ENCODE measurements at regions not wholly inside any gene's neighbourhood (a gene's known extent, or its start where the extent isn't known, plus 50 kb on each side); places are given as distances from the start of the nearest gene placed in this dataset.

DNA sequence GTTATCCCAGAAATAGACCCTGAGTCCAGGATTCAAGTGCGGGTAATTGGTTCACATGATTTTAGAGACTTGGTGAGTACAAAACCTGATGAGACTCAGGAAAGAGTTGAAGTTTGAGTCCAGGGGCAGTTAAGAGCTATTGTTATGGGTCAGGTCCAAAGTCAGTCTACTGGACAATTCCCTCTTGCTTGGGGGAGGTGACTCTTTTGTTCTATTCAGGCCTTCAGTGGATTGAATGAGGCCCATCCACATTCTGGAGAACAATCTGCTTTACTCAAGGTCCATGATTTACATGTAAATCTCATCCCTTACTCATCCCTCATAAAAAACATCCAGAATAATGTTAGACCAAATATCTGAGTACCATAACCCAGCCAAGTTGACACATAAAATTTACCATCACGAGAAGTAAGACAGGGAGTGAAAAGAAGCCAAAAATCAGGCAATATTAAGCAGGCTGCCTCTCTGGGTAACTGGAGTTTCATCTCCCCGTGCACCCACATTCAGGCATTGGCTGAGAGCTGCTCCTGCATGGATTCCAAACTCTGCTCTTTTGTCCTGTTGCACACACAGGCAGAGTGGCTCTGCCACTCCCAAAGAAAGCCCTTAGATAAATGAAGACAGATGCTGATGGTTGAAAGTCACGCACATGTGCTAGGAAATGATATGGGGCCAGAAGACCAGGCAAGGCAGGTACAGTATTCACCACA, 156.0 kb upstream of the SALL1 start:
- TF ChIP-seq SNAI2 (CRISPR knock-in tag; IDR thresholded peaks at IDR 0.05) (no peak), ZNF70 (CRISPR knock-in tag; IDR thresholded peaks at IDR 0.05) (no peak), ESRRG (CRISPR knock-in tag; IDR thresholded peaks at IDR 0.05) (no peak), GLIS3 (CRISPR knock-in tag; IDR thresholded peaks at IDR 0.05) (no peak), ZNF8 (CRISPR knock-in tag; IDR thresholded peaks at IDR 0.05) (no peak), OSR1 (CRISPR knock-in tag; IDR thresholded peaks at IDR 0.05) (no peak), ZC3H10 (CRISPR knock-in tag; IDR thresholded peaks at IDR 0.05) (no peak)
- TF ChIP-seq, protein P1, sequence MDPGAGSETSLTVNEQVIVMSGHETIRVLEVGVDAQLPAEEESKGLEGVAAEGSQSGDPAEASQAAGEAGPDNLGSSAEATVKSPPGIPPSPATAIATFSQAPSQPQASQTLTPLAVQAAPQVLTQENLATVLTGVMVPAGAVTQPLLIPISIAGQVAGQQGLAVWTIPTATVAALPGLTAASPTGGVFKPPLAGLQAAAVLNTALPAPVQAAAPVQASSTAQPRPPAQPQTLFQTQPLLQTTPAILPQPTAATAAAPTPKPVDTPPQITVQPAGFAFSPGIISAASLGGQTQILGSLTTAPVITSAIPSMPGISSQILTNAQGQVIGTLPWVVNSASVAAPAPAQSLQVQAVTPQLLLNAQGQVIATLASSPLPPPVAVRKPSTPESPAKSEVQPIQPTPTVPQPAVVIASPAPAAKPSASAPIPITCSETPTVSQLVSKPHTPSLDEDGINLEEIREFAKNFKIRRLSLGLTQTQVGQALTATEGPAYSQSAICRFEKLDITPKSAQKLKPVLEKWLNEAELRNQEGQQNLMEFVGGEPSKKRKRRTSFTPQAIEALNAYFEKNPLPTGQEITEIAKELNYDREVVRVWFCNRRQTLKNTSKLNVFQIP (CRISPR knock-in tag; IDR thresholded peaks at IDR 0.05; ENCODE audit: borderline replicate concordance, low read depth) = no peak
- TF ChIP-seq, protein P2, sequence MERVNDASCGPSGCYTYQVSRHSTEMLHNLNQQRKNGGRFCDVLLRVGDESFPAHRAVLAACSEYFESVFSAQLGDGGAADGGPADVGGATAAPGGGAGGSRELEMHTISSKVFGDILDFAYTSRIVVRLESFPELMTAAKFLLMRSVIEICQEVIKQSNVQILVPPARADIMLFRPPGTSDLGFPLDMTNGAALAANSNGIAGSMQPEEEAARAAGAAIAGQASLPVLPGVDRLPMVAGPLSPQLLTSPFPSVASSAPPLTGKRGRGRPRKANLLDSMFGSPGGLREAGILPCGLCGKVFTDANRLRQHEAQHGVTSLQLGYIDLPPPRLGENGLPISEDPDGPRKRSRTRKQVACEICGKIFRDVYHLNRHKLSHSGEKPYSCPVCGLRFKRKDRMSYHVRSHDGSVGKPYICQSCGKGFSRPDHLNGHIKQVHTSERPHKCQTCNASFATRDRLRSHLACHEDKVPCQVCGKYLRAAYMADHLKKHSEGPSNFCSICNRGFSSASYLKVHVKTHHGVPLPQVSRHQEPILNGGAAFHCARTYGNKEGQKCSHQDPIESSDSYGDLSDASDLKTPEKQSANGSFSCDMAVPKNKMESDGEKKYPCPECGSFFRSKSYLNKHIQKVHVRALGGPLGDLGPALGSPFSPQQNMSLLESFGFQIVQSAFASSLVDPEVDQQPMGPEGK (CRISPR knock-in tag; IDR thresholded peaks at IDR 0.05; ENCODE audit: borderline replicate concordance) = no peak
- ATAC-seq = no peak

DNA sequence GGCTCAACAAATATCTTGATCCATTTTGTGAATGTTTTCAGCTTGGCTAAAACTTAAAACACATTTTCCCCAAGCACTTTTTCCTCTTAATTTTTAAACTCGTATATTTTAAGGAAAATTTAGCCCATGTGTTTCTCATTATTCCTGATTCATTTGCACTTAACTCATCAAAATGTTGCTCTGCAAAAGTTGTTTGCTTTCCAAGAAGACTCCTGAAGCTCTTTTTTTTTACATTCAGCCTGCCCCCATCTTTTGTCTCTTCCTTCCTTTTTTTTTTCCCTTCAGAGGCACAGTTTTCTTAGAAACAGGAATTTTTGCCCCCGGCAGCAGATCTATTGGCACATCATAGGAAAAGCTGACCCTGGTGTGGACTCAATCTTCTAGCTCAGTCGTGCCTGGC, 155.0 kb upstream of the SALL1 start:
- TF ChIP-seq RARB (CRISPR knock-in tag; IDR thresholded peaks at IDR 0.05) (no peak), ARNTL (CRISPR knock-in tag; IDR thresholded peaks at IDR 0.05; ENCODE audit: borderline replicate concordance, low read depth) (no peak), GLIS3 (CRISPR knock-in tag; IDR thresholded peaks at IDR 0.05) (no peak), ESRRG (CRISPR knock-in tag; IDR thresholded peaks at IDR 0.05) (no peak), TCF4 (CRISPR knock-in tag; IDR thresholded peaks at IDR 0.05; ENCODE audit: borderline replicate concordance) (no peak), ZC3H10 (CRISPR knock-in tag; IDR thresholded peaks at IDR 0.05) (no peak), SNAI2 (CRISPR knock-in tag; IDR thresholded peaks at IDR 0.05) (no peak), CSDC2 (CRISPR knock-in tag; IDR thresholded peaks at IDR 0.05) (no peak), ISL1 (CRISPR knock-in tag; IDR thresholded peaks at IDR 0.05) (no peak), ZFP30 (CRISPR knock-in tag; IDR thresholded peaks at IDR 0.05) (no peak), ZNF70 (CRISPR knock-in tag; IDR thresholded peaks at IDR 0.05) (no peak)
- TF ChIP-seq, protein P3, sequence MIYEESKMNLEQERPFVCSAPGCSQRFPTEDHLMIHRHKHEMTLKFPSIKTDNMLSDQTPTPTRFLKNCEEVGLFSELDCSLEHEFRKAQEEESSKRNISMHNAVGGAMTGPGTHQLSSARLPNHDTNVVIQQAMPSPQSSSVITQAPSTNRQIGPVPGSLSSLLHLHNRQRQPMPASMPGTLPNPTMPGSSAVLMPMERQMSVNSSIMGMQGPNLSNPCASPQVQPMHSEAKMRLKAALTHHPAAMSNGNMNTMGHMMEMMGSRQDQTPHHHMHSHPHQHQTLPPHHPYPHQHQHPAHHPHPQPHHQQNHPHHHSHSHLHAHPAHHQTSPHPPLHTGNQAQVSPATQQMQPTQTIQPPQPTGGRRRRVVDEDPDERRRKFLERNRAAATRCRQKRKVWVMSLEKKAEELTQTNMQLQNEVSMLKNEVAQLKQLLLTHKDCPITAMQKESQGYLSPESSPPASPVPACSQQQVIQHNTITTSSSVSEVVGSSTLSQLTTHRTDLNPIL (CRISPR knock-in tag; IDR thresholded peaks at IDR 0.05; ENCODE audit: low read depth) = no peak
- TF ChIP-seq, protein P1 (CRISPR knock-in tag; IDR thresholded peaks at IDR 0.05; ENCODE audit: borderline replicate concordance, low read depth) = no peak
- TF ChIP-seq, protein P2 (CRISPR knock-in tag; IDR thresholded peaks at IDR 0.05; ENCODE audit: borderline replicate concordance) = no peak
- TF ChIP-seq, protein P4, sequence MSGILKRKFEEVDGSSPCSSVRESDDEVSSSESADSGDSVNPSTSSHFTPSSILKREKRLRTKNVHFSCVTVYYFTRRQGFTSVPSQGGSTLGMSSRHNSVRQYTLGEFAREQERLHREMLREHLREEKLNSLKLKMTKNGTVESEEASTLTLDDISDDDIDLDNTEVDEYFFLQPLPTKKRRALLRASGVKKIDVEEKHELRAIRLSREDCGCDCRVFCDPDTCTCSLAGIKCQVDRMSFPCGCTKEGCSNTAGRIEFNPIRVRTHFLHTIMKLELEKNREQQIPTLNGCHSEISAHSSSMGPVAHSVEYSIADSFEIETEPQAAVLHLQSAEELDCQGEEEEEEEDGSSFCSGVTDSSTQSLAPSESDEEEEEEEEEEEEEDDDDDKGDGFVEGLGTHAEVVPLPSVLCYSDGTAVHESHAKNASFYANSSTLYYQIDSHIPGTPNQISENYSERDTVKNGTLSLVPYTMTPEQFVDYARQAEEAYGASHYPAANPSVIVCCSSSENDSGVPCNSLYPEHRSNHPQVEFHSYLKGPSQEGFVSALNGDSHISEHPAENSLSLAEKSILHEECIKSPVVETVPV (CRISPR knock-in tag; IDR thresholded peaks at IDR 0.05) = no peak

DNA sequence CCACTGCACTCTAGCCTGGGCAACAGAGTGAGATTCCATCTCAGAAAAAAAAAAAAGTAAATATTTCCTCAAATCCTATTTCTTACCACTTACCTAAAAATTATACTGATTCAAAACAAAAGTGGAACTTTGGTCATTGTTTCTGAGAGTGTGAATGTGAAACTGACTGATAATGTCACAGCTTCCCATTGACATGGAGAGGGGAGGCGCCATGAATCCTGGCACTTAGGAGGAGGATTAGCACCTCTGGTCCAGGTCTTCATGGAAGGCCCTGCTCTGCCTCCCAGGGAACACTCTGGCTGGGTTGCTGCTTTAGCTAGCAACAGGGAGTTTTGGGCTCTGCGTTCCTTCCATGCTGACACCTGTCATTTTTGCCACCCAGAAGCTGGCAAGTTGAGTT, 154.3 kb upstream of the SALL1 start:
- no peak for ATAC-seq
- TF ChIP-seq, protein P4 (CRISPR knock-in tag; IDR thresholded peaks at IDR 0.05) = no peak
- TF ChIP-seq ZNF70 (CRISPR knock-in tag; IDR thresholded peaks at IDR 0.05) (no peak), ARNTL (CRISPR knock-in tag; IDR thresholded peaks at IDR 0.05; ENCODE audit: borderline replicate concordance, low read depth) (no peak), GLIS3 (CRISPR knock-in tag; IDR thresholded peaks at IDR 0.05) (no peak), ISL1 (CRISPR knock-in tag; IDR thresholded peaks at IDR 0.05) (no peak), ZFP3 (CRISPR knock-in tag; IDR thresholded peaks at IDR 0.05) (no peak)
- TF ChIP-seq, protein P1 (CRISPR knock-in tag; IDR thresholded peaks at IDR 0.05; ENCODE audit: borderline replicate concordance, low read depth) = no peak
- TF ChIP-seq, protein P2 (CRISPR knock-in tag; IDR thresholded peaks at IDR 0.05; ENCODE audit: borderline replicate concordance) = no peak
- TF ChIP-seq, protein P3 (CRISPR knock-in tag; IDR thresholded peaks at IDR 0.05; ENCODE audit: low read depth) = no peak

More for the DNA sequence above, 155.0 kb upstream of the SALL1 start:
- no peak for ATAC-seq
